HEK293 (cell line): ENCODE measurements at regions not wholly inside any gene's neighbourhood (a gene's known extent, or its start where the extent isn't known, plus 50 kb on each side); places are given as distances from the start of the nearest gene placed in this dataset.

ENCODE experiments used
- REPIN1 ChIP-seq: fragments of 450-650 bp; formaldehyde crosslinking; IDR thresholded peaks from 2 replicates; pipeline ENCODE4 v1.5.1; 2017; ENCODE audit warnings: missing biosample characterization, missing genetic modification characterization, low read depth
- SETDB1 ChIP-seq: IDR thresholded peaks from one replicate; pipeline ENCODE4 v1.6.1; 2017; ENCODE audit warnings: mild to moderate bottlenecking, low read length, moderate library complexity, mixed read lengths; ENCODE audit not compliant: insufficient read length
- ZNF121 ChIP-seq: fragments of 450-650 bp; formaldehyde crosslinking; IDR thresholded peaks from 2 replicates; pipeline ENCODE4 v1.5.1; 2016; ENCODE audit warnings: missing biosample characterization, missing genetic modification characterization
- ZNF302 ChIP-seq: fragments of 450-650 bp; formaldehyde crosslinking; IDR thresholded peaks from 2 replicates; pipeline ENCODE4 v1.5.1; 2016; ENCODE audit warnings: missing biosample characterization, missing genetic modification characterization, low read depth
- ZNF324 ChIP-seq: fragments of 450-650 bp; formaldehyde crosslinking; IDR thresholded peaks from 2 replicates; pipeline ENCODE4 v1.5.1; 2016; ENCODE audit warnings: missing biosample characterization, missing genetic modification characterization
- ZNF677 ChIP-seq: fragments of 450-650 bp; IDR thresholded peaks from 2 replicates; pipeline ENCODE4 v1.5.0; 2018; ENCODE audit warnings: missing biosample characterization, mild to moderate bottlenecking, missing genetic modification characterization, moderate library complexity
- ZNF830 ChIP-seq: fragments of 450-650 bp; IDR thresholded peaks from 2 replicates; pipeline ENCODE4 v1.5.0; 2018; ENCODE audit warnings: missing biosample characterization, missing genetic modification characterization, low read depth, mild to moderate bottlenecking, moderate library complexity
- ZSCAN16 ChIP-seq: fragments of 450-650 bp; formaldehyde crosslinking; IDR thresholded peaks from 2 replicates; pipeline ENCODE4 v1.5.1; 2016; ENCODE audit warnings: missing biosample characterization, missing genetic modification characterization
- TF ChIP-seq, protein P1 (sequence below): fragments of 450-650 bp; formaldehyde crosslinking; IDR thresholded peaks from 2 replicates; pipeline ENCODE4 v1.5.1; 2016; ENCODE audit warnings: missing biosample characterization, missing genetic modification characterization
- TF ChIP-seq, protein P2 (sequence below): fragments of 450-650 bp; formaldehyde crosslinking; IDR thresholded peaks from 2 replicates; pipeline ENCODE4 v1.5.1; 2016; ENCODE audit warnings: missing biosample characterization, missing genetic modification characterization
- TF ChIP-seq, protein P3 (sequence below): fragments of 450-650 bp; formaldehyde crosslinking; IDR thresholded peaks from 2 replicates; pipeline ENCODE4 v1.5.1; 2016; ENCODE audit warnings: missing biosample characterization, missing genetic modification characterization

DNA sequence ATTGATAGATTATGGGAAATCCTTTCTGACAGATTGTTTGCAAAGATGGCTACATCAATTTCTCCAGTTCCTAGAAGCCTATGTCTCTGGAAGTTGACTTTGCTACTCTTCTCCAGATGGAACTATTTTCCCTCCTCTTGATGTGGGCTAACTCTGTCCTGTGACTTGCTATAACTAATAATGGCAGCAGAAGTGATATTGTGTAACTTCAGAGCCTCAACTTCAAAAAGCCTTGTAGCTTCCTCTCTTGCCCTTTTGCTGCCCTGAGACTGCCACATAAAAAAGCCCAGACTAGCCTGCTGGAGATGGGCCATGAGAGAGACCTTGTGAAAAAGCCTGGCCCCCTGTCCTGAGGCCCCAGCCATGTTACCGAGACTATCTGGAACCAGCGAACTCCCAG lies 210.7 kb upstream of the SLC7A11 start:
- TF ChIP-seq ZNF677 (tag by site-specific recombination) (no peak), ZNF121 (tag by site-specific recombination) (no peak), ZSCAN16 (tag by site-specific recombination) (no peak), ZNF324 (tag by site-specific recombination) (no peak), ZNF302 (tag by site-specific recombination) (no peak), SETDB1 (no peak), REPIN1 (tag by site-specific recombination) (no peak), ZNF830 (tag by site-specific recombination) (no peak)
- TF ChIP-seq, protein P1, sequence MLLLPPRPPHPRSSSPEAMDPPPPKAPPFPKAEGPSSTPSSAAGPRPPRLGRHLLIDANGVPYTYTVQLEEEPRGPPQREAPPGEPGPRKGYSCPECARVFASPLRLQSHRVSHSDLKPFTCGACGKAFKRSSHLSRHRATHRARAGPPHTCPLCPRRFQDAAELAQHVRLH = no peak
- TF ChIP-seq, protein P2, sequence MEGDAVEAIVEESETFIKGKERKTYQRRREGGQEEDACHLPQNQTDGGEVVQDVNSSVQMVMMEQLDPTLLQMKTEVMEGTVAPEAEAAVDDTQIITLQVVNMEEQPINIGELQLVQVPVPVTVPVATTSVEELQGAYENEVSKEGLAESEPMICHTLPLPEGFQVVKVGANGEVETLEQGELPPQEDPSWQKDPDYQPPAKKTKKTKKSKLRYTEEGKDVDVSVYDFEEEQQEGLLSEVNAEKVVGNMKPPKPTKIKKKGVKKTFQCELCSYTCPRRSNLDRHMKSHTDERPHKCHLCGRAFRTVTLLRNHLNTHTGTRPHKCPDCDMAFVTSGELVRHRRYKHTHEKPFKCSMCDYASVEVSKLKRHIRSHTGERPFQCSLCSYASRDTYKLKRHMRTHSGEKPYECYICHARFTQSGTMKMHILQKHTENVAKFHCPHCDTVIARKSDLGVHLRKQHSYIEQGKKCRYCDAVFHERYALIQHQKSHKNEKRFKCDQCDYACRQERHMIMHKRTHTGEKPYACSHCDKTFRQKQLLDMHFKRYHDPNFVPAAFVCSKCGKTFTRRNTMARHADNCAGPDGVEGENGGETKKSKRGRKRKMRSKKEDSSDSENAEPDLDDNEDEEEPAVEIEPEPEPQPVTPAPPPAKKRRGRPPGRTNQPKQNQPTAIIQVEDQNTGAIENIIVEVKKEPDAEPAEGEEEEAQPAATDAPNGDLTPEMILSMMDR = no peak
- TF ChIP-seq, protein P3, sequence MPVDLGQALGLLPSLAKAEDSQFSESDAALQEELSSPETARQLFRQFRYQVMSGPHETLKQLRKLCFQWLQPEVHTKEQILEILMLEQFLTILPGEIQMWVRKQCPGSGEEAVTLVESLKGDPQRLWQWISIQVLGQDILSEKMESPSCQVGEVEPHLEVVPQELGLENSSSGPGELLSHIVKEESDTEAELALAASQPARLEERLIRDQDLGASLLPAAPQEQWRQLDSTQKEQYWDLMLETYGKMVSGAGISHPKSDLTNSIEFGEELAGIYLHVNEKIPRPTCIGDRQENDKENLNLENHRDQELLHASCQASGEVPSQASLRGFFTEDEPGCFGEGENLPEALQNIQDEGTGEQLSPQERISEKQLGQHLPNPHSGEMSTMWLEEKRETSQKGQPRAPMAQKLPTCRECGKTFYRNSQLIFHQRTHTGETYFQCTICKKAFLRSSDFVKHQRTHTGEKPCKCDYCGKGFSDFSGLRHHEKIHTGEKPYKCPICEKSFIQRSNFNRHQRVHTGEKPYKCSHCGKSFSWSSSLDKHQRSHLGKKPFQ (tag by site-specific recombination) = no peak
